ENCODE measurements at regions not wholly inside any gene's neighbourhood (a gene's known extent, or its start where the extent isn't known, plus 50 kb on each side); places are given as distances from the start of the nearest gene placed in this dataset.

DNA sequence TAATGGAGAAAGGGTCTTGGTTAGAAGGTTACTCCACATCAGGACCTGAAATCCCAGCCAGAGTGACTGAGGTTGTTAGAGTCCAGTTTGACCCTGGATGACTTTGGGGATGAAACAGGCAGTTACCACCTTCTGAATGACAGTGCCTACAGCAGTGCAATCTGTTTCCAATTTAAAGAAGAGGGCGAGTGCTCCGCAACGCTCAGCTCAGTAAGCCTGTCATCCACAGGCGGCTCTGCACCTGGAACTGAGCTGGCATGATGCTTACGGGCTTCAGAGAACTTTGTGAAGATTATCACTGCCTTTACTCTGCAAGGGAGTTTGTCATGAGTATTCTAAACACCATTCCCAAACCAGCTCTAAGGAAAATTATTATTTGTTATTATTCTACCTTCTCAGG lies 127.7 kb upstream of the SLC24A5 start:
- H3K4me3 ChIP-seq (ENCODE audit: control insufficient read depth, low read depth, low read length) = no peak overlapping the region
- no peak for DNase-seq (ENCODE audit: low read depth)
- no peak for TF ChIP-seq CTCF (conservative IDR thresholded peaks at IDR 0.05; ENCODE audit: control insufficient read depth, insufficient read depth, low read depth, low read length)

- no peak overlapping the region for H3K4me3 ChIP-seq (ENCODE audit: control insufficient read depth, low read depth, low read length)
- DNase-seq (ENCODE audit: low read depth) = no peak
- no peak for TF ChIP-seq CTCF (conservative IDR thresholded peaks at IDR 0.05; ENCODE audit: control insufficient read depth, insufficient read depth, low read depth, low read length)
Observed at GRCh38 chr15:47997195-47998080, 123.4 kb upstream of the SLC24A5 start.

DNA sequence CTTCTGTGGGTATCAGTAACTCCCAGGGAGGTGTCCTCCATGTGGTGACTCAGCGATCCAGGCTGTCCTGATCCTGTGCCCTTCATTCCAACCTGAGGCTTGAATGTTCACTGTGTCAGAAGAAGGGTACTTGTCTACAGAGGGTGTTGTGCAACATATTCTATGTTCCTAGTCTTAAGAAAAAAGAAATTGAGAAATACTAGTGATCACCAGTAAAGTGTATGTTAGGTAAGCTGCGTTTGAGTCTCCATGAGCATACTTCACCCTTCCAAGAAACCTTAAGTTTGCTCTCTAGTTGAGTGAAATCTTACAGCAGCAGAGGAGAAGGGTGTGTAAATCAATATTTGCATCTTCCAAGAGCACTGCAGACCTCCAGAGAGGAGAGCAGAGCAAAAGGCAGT lies 122.2 kb upstream of the SLC24A5 start:
- no peak overlapping the region for H3K4me3 ChIP-seq (ENCODE audit: control insufficient read depth, low read depth, low read length)
- DNase-seq (ENCODE audit: low read depth) = no peak
- TF ChIP-seq CTCF (conservative IDR thresholded peaks at IDR 0.05; ENCODE audit: control insufficient read depth, insufficient read depth, low read depth, low read length) = no peak

- DNase-seq (ENCODE audit: low read depth) = no peak
- no peak for TF ChIP-seq CTCF (conservative IDR thresholded peaks at IDR 0.05; ENCODE audit: control insufficient read depth, insufficient read depth, low read depth, low read length)
- H3K4me3 ChIP-seq (ENCODE audit: control insufficient read depth, low read depth, low read length) = no peak overlapping the region
Observed at GRCh38 chr15:48001393-48002039, 119.3 kb upstream of the SLC24A5 start.

GRCh38 chr15:48002767-48003166 lies 118.0 kb upstream of the SLC24A5 start:
- no peak for DNase-seq (ENCODE audit: low read depth)
- no peak overlapping the region for H3K4me3 ChIP-seq (ENCODE audit: control insufficient read depth, low read depth, low read length)
- no peak for TF ChIP-seq CTCF (conservative IDR thresholded peaks at IDR 0.05; ENCODE audit: control insufficient read depth, insufficient read depth, low read depth, low read length)

DNA sequence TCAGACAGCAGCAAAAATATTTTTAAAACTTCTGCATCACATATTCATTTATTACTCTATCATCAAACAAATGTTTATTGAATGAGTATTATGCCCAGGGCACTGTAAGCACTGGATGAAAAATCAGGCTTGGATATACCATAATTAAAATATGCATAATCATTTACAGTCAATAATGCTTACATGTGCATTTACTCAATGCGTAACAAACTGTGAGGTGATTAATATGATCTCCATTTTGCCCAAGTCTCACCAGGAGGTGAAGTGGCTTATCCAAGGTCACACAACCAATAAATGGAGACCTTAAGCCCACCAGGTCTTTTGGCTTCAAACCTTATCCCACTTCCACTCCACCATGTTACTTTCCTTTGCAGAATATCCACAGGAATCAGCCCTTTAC lies 117.3 kb upstream of the SLC24A5 start:
- no peak overlapping the region for H3K4me3 ChIP-seq (ENCODE audit: control insufficient read depth, low read depth, low read length)
- TF ChIP-seq CTCF (conservative IDR thresholded peaks at IDR 0.05; ENCODE audit: control insufficient read depth, insufficient read depth, low read depth, low read length) = no peak
- DNase-seq (ENCODE audit: low read depth) = no peak
